ENCODE measurements at regions not wholly inside any gene's neighbourhood (a gene's known extent, or its start where the extent isn't known, plus 50 kb on each side); places are given as distances from the start of the nearest gene placed in this dataset.
"Not testable (repeated sequence)": the region's sequence is repeated elsewhere in the genome, so short reads cannot be mapped to it uniquely, and the experiment has no call there.

DNA sequence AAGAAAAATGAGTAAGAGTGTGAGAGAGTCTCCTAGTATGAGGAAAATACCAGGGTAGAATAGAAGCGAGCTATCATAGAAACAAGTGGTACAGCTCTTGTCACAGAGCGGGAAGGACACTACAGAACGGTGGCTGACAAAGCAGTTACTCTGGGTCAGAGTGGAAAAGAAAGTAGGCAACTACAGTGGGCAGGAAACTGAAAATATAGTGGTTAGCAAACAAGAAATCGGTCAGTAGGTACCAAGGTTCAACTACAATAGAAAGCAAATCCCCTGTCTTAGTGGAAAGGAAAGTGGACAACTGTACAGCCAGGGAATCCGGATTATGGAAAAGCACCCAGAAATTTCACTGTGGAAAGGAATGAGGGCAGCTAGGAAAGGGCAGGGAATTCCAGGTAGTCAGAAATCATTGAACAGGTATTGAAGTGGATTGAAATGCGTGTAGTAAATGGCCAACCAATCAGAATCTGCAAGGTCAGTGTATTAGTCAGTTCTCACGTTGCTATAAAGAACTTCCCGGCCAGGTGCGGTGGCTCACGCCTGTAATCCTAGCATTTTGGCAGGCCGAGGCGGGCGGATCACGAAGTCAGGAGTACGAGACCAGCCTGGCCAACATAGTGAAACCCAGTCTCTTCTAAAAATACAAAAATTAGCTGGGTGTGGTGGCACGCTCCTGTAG, 219.6 kb upstream of the DIAPH2 start:
- DNase-seq (ENCODE audit: low read depth, low spot score), result no peak
- in situ Hi-C loops (cut with HindIII; ENCODE audit: low pct_unique_long_range_greater_than_20kb, low sequenced_read_pairs), result no loop called here

DNA sequence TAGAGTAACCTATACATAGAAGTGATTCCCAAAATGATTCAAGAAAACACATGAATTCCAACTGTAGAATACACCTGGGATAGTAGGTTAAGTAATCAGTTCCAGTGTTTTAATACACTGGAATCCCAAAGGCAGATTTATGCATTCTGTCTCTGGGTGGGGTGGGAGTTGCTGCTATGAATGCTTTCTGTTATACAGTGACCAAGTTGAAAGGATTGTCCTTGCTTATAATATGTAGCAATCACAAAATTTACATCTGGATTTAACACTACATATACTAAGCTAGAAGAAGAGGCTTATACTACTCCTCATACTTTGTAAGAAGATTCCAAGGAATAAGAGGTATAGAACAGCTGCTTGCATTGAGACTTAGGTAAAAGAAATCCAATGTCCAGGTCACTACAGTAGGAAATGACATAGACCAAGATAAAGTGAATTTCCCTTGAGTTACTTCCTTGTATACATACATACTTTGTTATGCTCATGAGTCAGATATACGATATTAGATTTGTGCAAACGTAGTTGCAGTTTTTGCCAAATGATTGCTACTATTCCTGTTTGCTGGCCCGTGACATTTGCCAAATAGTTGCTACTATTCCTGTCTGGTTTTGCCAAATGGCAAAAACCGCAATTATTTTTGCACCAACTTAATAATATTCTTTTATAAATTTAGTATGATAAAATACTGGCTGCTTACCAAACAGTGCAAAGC, 210.5 kb upstream of the DIAPH2 start:
- in situ Hi-C loops (cut with HindIII; ENCODE audit: low pct_unique_long_range_greater_than_20kb, low sequenced_read_pairs), result no loop called here

DNA sequence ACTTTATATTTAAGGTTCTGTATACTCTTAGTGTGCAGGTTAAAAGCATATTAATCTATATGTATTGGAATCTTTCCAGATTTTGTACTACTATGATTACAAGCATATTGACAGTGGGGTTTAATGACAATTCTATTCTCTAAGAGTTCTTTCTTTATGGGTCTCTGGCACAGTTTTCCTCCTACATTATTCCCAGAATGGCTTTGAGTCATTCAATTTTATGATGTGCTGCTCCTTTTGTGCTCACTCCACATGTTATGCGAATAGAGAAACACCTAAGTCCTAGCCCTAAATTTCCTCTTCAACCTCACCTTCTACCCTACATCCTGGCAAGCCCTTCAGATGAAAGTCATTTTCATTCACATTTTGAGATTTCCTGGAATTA, 209.9 kb upstream of the DIAPH2 start:
- no peak for DNase-seq (ENCODE audit: low read depth, low spot score)
- in situ Hi-C loops (cut with HindIII; ENCODE audit: low pct_unique_long_range_greater_than_20kb, low sequenced_read_pairs), result no loop called here

More for the DNA sequence above, 210.5 kb upstream of the DIAPH2 start:
- DNase-seq (ENCODE audit: low read depth, low spot score), result no peak

DNA sequence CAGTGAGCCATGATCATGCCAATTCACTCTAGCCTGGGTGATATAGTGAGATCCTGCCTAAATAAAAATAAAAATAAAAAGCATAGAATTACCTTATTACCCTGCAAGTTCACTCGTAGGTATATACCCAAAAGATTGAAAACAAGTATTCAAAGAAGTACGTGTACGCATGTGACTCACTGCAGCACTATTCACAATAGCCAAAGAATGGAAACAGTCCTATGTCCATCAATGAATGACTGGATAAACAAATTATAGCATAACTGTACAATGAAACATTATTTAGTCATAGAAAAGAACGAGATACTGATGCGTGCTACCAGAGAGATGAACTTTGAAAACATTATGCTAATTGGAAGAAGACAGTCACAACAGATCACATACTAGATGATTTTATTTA, 204.6 kb upstream of the DIAPH2 start:
- DNase-seq (ENCODE audit: low read depth, low spot score), result no peak

DNA sequence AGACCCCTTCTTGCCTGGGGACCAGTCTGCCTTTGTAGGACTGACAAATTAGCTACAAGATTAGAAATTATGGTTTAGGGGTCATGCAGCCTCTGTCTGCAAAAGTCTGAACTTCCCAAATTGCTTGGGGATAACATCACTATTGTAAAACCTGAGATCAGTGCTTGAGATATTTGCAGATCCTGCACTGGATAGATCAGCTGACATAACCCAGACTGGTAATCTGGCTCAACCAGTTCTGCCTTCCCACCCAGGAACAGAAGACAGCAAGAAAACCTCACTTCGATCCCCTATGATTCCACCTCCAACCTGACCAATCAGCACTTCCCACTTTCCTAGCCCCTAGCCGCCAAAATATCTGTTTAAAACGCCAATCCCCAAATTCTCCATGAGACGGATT, 202.8 kb upstream of the DIAPH2 start:
- in situ Hi-C loops (cut with HindIII; ENCODE audit: low pct_unique_long_range_greater_than_20kb, low sequenced_read_pairs), result no loop called here
- DNase-seq (ENCODE audit: low read depth, low spot score), result no peak

More for the DNA sequence above, 204.6 kb upstream of the DIAPH2 start:
- in situ Hi-C loops (cut with HindIII; ENCODE audit: low pct_unique_long_range_greater_than_20kb, low sequenced_read_pairs), result no loop called here

DNA sequence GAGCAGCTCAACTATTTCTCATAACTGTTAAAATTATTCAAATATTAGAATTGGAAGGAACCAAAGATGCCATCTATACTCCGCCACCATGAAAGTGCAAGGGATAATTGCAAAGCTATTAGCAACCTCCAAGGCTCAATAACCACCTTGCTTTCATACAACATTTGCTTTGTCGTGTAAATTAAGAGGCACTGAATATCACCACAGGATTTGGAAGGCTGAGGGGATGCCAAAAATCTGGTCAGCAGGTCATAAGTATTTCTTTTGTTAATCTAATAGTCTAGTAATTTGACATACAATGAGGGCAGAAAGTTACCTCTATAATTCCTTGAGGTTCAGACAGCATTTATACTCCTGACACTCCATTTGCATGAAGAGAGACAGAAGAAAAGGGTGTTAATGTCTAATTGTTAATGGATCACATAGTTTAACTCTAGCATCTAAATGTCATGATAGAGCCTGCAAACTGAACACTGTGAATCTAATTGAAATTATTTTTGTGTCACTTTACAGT, 200.9 kb upstream of the DIAPH2 start:
- in situ Hi-C loops (cut with HindIII; ENCODE audit: low pct_unique_long_range_greater_than_20kb, low sequenced_read_pairs), result no loop called here
- no peak for DNase-seq (ENCODE audit: low read depth, low spot score)

DNA sequence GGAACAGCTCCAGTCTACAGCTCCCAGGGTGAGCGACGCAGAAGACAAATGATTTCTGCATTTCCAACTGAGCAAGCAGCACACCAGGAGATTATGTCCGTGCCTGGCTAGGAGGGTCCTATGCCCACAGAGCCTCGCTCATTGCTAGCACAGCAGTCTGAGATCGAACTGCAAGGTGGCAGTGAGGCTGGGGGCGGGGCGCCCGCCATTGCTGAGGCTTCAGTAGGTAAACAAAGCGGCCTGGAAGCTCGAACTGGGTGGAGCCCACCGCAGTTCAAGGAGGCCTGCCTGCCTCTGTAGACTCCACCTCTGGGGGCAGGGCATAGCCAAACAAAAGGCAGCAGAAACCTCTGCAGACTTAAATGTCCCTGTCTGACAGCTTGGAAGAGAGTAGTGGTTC, 198.0 kb upstream of the DIAPH2 start:
- in situ Hi-C loops (cut with HindIII; ENCODE audit: low pct_unique_long_range_greater_than_20kb, low sequenced_read_pairs); DNase-seq (ENCODE audit: low read depth, low spot score): not testable (repeated sequence)

DNA sequence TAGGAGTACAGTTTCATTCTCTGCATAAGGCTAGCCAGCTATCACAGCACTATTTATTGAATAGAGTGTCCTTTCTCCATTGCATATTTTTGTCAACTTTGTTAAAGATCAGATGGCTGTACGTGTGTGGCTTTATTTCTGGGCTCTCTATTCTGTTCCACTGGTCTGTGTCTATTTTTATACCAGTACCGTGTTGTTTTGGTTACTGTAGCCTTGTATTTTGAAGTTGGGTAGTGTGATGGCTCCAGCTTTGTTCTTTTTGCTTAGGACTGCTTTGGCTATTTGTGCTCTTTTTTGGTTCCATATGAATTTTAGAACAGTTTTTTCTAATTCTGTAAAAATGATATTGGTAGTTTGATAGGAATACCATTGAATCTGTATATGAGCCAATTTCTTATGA, 182.1 kb upstream of the DIAPH2 start:
- no peak for DNase-seq (ENCODE audit: low read depth, low spot score)
- in situ Hi-C loops (cut with HindIII; ENCODE audit: low pct_unique_long_range_greater_than_20kb, low sequenced_read_pairs), result no loop called here

DNA sequence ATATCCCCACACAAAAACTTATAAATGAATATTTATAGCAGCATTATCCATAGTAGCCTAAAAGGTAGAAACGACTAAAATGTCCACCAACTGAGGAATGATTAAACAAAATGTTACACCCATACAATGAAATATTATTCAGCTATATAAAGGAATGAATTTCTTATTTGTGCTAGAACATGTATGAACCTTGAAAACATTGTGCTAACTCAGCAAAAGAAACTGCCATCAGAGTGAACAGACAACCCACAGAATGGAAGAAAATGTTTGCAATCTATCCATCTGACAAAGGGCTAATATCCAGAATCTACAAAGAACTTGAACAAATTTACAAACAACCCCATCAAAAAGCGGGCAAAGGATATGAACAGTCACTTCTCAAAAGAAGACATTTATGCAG, 155.3 kb upstream of the DIAPH2 start:
- in situ Hi-C loops (cut with HindIII; ENCODE audit: low pct_unique_long_range_greater_than_20kb, low sequenced_read_pairs); DNase-seq (ENCODE audit: low read depth, low spot score): not testable (repeated sequence)

DNA sequence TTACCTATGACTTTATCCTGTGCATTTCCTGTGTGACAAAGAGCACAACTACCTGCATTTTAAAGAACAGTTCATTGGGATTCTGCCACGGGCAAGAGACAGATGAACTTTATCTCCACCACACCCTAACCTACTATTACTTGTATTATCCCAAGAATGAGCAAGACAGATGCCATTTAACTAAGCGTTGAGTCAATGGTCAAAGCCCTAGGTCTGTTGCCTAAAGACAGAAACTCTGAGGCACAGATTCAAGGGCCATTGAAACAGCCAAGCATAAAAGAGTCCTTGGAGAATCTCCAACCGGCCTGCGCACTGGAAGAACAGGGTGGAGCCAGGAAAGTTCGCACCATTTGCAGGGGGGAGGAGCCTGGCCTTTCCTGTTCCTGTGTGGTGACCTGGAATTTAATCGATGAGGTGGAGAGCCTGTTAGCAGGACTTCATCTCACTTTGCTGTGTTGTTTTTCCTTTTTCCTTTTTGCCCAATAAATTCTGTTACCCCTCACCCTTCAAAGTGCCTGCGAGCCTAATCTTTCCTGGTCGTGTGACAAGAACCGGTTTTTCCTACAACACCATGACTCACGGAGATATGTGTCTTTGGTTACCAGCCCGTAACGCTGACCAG, 146.4 kb upstream of the DIAPH2 start:
- in situ Hi-C loops (cut with HindIII; ENCODE audit: low pct_unique_long_range_greater_than_20kb, low sequenced_read_pairs), result no loop called here
- no peak for DNase-seq (ENCODE audit: low read depth, low spot score)

DNA sequence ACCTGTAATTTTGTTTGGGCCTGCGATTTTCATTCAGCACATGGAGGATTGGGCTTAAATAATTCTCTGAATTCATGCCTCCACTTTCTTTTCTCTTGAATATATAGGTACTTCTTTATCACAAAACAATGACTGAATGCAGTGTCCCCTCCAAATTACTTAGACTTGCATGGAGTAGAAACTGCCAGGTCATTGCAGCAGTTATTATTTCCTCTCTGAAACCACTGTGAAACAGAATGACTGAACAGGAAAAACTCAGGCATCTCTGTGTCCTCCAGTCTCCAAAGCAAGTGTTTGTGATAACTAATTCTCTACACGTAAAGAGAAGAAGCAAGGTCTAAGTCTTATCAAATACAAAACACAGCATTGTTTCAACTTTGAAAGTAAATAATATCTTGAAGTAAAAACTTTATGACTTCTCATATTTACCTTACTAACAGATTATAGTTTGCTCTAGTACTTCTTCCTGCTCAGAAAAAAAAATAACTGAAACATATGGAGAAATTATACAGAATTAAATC, 144.5 kb upstream of the DIAPH2 start:
- in situ Hi-C loops (cut with HindIII; ENCODE audit: low pct_unique_long_range_greater_than_20kb, low sequenced_read_pairs), result no loop called here

DNA sequence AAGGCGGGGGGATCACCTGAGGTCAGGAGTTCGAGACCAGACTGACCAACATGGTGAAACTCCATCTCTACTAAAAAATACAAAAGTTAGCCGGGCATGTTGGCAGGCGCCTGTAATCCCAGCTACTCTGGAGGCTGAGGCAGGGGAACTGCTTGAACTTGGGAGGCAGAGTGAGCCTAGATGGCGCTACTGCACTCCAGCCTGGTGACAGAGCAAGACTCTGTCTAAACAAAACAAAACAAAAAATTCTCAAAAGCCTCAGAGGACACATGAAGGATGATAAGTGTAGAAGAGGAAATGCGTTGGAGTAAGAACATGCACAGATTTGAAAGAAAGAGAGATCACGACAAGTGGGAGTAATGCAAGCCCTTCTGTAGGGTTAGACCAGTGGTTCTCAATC, 138.4 kb upstream of the DIAPH2 start:
- in situ Hi-C loops (cut with HindIII; ENCODE audit: low pct_unique_long_range_greater_than_20kb, low sequenced_read_pairs), result not testable (repeated sequence)
- DNase-seq (ENCODE audit: low read depth, low spot score), result peak; percentile 35

More for the DNA sequence above, 144.5 kb upstream of the DIAPH2 start:
- no peak for DNase-seq (ENCODE audit: low read depth, low spot score)

DNA sequence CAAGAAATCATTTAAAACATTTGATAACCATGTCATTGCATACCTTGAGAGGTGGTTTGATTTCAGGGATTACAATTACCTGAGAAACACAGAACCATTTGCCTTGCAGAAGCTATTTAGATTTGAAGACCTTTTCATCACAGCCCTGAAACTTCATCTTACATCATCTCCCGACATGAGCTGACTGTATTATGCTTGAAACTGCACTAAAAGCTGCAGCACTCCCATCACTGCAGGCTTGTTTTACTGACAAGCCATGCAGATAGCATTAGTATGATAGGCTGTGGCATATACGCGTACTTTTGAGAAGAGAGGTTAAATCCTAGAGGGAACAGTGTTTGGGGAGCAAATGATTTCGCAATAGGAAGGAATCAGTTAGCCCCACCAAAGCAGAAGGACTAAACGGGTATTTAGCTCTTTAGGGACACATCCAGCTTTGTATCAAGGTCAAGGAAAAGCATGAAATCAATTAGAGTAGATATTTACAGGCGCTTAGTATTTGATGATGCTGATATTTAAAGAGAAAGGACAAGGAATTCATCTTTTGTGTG, 133.2 kb upstream of the DIAPH2 start:
- DNase-seq (ENCODE audit: low read depth, low spot score), result no peak
- in situ Hi-C loops (cut with HindIII; ENCODE audit: low pct_unique_long_range_greater_than_20kb, low sequenced_read_pairs), result no loop called here

DNA sequence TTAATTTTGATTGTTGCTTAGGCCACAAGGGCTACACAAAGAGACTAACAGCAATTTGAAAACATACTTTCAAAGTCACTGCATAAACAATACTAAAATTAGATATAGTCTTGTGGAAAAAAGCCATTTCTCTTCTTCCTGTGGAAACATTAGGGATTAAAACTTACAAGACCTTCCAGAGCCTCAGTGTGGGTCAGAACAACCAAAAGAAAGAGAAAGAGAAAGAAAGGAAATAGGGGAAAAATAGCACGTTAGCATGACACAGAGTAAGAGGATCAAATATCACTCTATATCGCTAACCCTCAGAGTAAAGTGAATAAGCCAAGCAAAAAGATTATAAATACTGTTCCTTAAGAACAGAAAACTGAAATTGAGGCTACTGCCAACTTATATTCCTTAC, 127.8 kb upstream of the DIAPH2 start:
- DNase-seq (ENCODE audit: low read depth, low spot score), result no peak
- in situ Hi-C loops (cut with HindIII; ENCODE audit: low pct_unique_long_range_greater_than_20kb, low sequenced_read_pairs), result no loop called here

DNA sequence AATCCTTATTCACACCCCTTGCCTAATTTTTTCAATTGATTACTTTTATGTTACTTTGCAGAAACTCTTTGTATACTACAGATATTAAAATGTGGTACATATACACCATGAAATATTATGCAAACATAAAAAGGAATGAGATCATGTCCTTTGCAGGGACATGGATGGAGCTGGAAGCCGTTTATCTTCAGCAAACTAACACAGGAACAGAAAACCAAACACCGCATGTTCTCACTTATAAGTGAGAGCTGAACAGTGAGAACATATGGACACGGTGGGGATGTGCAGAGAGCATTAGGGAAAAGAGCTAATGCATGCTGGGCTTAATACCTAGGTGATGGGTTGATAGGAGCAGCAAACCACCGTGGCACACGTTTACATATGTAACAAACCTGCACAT, 123.5 kb upstream of the DIAPH2 start:
- in situ Hi-C loops (cut with HindIII; ENCODE audit: low pct_unique_long_range_greater_than_20kb, low sequenced_read_pairs); DNase-seq (ENCODE audit: low read depth, low spot score): not testable (repeated sequence)

DNA sequence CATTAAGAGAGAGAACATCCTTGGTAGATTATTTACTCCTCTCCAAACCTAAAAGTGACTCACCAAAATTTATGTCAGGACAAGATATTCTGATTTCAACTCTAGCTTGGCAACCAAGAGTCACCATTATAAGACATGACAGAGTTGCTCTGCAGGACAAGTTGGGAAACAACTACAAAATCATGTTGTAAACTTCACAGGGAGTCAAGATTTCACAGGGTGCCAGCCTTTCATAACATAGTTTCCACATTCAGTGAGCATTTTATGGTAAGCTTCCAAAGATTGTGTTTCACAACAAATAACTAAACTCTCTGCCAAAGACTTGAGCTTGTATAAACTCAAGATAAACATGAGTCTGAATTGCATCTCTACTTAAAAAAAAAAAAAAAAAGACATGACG, 121.0 kb upstream of the DIAPH2 start:
- in situ Hi-C loops (cut with HindIII; ENCODE audit: low pct_unique_long_range_greater_than_20kb, low sequenced_read_pairs), result no loop called here
- DNase-seq (ENCODE audit: low read depth, low spot score), result no peak

DNA sequence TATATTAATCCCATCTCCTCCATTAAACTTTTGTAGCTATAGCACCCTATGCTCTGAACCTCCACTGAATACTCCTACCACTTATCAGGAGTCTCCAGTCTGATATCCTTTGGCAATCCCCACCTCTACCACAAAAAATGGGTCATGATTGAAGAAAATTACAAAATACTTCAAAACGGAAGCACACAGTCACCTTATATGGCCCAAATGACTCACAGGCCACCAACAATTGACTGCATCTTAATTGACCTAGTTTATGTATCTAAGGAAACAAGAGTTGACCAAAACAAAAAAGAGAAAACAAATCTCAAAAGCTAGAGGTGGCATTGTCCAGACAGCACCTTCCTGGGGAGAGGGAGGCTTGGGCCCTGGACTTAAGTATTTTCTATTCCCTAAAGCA, 120.0 kb upstream of the DIAPH2 start:
- in situ Hi-C loops (cut with HindIII; ENCODE audit: low pct_unique_long_range_greater_than_20kb, low sequenced_read_pairs), result no loop called here

DNA sequence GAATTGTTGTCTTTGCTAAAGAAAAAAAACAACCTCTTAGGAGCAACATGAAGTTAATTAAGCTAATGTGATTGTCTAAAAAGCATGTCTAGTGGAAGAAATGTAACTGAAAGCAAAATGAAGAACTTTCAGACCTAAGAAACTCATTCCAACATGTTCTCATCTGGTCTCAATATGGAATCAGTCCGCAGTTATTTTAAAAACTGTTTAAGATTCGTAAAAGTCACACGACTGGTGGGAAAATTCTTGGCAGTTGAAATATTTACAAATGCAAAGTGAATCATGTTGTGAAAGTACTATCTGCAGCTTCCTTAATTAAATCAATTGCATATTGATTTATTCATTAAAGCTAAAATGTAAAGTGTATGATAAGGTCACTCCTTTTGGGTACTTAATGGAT, 117.8 kb upstream of the DIAPH2 start:
- in situ Hi-C loops (cut with HindIII; ENCODE audit: low pct_unique_long_range_greater_than_20kb, low sequenced_read_pairs), result no loop called here

More for the DNA sequence above, 120.0 kb upstream of the DIAPH2 start:
- no peak for DNase-seq (ENCODE audit: low read depth, low spot score)

More for the DNA sequence above, 117.8 kb upstream of the DIAPH2 start:
- DNase-seq (ENCODE audit: low read depth, low spot score), result no peak
